Stomach (tissue), 8 donors: ENCODE measurements at regions not wholly inside any gene's neighbourhood (a gene's known extent, or its start where the extent isn't known, plus 50 kb on each side); places are given as distances from the start of the nearest gene placed in this dataset.

Experiments used
- DNase-seq, 2 donors: peaks; one replicate each; pipeline versions ENCODE4 v3.0.0 to v3.0.0-alpha.2; 2013 to 2019
- H3K27ac ChIP-seq, 5 donors: fragments of 200-600 bp in 4 of 5; sonication (generic) in 4 of 5; one replicate each; pipeline ENCODE4 v1.5.1; 2013 to 2019; ENCODE audit warnings: mild to moderate bottlenecking in 1 of 5, moderate library complexity in 1 of 5
- H3K27me3 ChIP-seq, 3 donors: fragments of 200-600 bp; sonication (generic); one replicate each; pipeline ENCODE4 v1.5.1; 2017 to 2019; ENCODE audit warnings: mixed run types in 1 of 3
- H3K36me3 ChIP-seq, 4 donors: fragments of 200-600 bp; sonication (generic); 1 replicate in 3 of 4; 2 replicates in 1 of 4; pipeline ENCODE4 v1.5.1; 2016 to 2019
- H3K4me1 ChIP-seq, 4 donors: fragments of 200-600 bp; sonication (generic); one replicate each; pipeline ENCODE4 v1.5.1; 2016 to 2019
- H3K4me3 ChIP-seq, 4 donors: fragments of 200-600 bp; sonication (generic) in 3 of 4; one replicate each; pipeline ENCODE4 v1.5.1; 2016 to 2019; ENCODE audit warnings: mild to moderate bottlenecking in 1 of 4
- H3K9me3 ChIP-seq, 4 donors: fragments of 200-600 bp; sonication (generic); one replicate each; pipeline ENCODE4 v1.5.1; 2016 to 2019
- EP300 ChIP-seq: sonication (generic); formaldehyde crosslinking; IDR thresholded peaks from one replicate; pipeline ENCODE4 v1.6.1; 2017; ENCODE audit warnings: antibody characterized with exemption
- POLR2A ChIP-seq, 4 donors: fragments of 450-650 bp; IDR thresholded peaks; one replicate each; pipeline ENCODE4 v1.6.1; 2016; ENCODE audit warnings: antibody characterized with exemption in 4 of 4, control low read depth in 2 of 4, mild to moderate bottlenecking in 1 of 4, moderate library complexity in 1 of 4
- POLR2AphosphoS5 ChIP-seq, 3 donors: sonication (generic); formaldehyde crosslinking; IDR thresholded peaks; one replicate each; pipeline ENCODE4 v1.6.1; 2016; ENCODE audit warnings: antibody characterized with exemption in 3 of 3
- WGBS, 5 donors: extraction: QIAGEN DNeasy Blood & Tissue Kit in 3 of 5; methylation state at CpG; one replicate each; pipeline versions ENCODE4 v1.1.5 to v1.1.7; 2013 to 2018; 5-methylcytosine and 5-hydroxymethylcytosine counted together
- intact Hi-C: fragments of 100-400 bp; cut with DNase I; formaldehyde crosslinking; loops from one replicate; pipeline ENCODE4 v1.15.1; 2023; ENCODE audit warnings: low total_unique reads
- TF ChIP-seq, protein P1 (sequence below), 7 experiments: fragments of 450-650 bp in 4 of 7; fragments of 200-600 bp in 3 of 7; sonication (generic) in 3 of 7; IDR thresholded peaks; one replicate each; pipeline ENCODE4 v1.5.1; 2016 to 2019; ENCODE audit warnings: antibody characterized with exemption in 7 of 7, control low read depth in 2 of 7, mild to moderate bottlenecking in 1 of 7
- donor health status: healthy with polysubstance abuse.
- donor health status: Bipolar disorder and iron deficiency.
- donor health status: healthy.

DNA sequence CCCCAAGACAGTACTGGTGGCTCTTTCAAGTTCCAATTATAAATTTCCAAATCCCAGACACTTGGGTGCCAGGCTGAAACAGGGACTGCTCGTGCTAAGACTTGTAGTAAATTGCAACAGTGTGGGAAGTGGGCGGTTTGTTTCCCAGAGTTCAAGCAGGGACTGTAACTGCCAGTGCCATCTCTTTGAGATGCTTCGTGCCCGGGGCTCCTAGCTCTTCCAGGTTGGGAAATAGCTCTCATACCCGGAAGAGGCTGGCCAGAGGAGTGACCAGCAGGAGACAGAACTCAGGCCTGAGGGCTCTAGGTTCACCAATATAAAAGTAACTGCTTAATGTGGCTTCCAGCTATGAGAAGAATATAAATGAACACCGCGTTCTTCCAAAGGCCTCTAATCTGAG, 54.0 kb upstream of the NEO1 start:
- Histone ChIP-seq H3K9me3 (no peaks in the 10 kb centered on the region), H3K27me3 (no peaks in the 10 kb centered on the region), H3K4me1 (peaks cover 0 to 23% (median 7%) of the 10 kb centered on the region in 4 donors), H3K27ac (no peak overlapping the region), H3K36me3 (no peaks in the 10 kb centered on the region), H3K4me3 (no peak overlapping the region)
- no peak for DNase-seq
- intact Hi-C loops: no loop called here
- TF ChIP-seq, protein P1, sequence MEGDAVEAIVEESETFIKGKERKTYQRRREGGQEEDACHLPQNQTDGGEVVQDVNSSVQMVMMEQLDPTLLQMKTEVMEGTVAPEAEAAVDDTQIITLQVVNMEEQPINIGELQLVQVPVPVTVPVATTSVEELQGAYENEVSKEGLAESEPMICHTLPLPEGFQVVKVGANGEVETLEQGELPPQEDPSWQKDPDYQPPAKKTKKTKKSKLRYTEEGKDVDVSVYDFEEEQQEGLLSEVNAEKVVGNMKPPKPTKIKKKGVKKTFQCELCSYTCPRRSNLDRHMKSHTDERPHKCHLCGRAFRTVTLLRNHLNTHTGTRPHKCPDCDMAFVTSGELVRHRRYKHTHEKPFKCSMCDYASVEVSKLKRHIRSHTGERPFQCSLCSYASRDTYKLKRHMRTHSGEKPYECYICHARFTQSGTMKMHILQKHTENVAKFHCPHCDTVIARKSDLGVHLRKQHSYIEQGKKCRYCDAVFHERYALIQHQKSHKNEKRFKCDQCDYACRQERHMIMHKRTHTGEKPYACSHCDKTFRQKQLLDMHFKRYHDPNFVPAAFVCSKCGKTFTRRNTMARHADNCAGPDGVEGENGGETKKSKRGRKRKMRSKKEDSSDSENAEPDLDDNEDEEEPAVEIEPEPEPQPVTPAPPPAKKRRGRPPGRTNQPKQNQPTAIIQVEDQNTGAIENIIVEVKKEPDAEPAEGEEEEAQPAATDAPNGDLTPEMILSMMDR (IDR thresholded peaks at IDR 0.05): no peak
- TF ChIP-seq EP300: no peak
- 54 to 70% (median 69%) methylated on average over 7 of the region's 7 CpGs for WGBS, 5 donors

DNA sequence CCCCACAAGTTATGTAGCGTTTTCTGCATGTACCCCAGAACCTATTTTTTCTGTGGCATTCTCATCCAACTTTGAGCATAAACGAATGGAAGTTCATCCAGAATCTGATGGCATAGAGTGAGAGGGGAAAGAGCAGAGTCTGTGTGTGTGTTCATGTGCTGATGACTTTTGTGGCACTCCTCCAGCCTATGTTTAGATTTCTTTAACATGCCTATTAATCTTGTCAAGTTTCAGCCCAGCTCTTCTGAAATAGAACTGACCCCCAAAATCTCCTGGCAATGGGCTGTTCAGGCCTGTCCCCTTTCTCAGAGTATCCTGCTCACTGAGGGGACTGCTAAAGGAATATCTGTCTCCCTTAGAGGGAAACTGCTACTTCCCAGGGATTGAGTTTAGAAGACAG, 56.4 kb upstream of the NEO1 start:
- Histone ChIP-seq H3K27me3 (no peaks in the 10 kb centered on the region), H3K4me1 (peaks cover 0 to 28% (median 11%) of the 10 kb centered on the region in 4 donors), H3K27ac (no peak overlapping the region), H3K9me3 (no peaks in the 10 kb centered on the region), H3K4me3 (no peak overlapping the region), H3K36me3 (no peaks in the 10 kb centered on the region)
- no peak for TF ChIP-seq EP300
- TF ChIP-seq POLR2AphosphoS5 (IDR thresholded peaks at IDR 0.05): no peak
- TF ChIP-seq POLR2A (IDR thresholded peaks at IDR 0.05): no peak
- TF ChIP-seq, protein P1 (IDR thresholded peaks at IDR 0.05): no peak
- intact Hi-C loops: no loop called here
- 56 to 89% (median 75%) methylated on average over 2 of the region's 2 CpGs for WGBS, 5 donors
- peak in 1 of 2 donors; percentile 67 for DNase-seq

DNA sequence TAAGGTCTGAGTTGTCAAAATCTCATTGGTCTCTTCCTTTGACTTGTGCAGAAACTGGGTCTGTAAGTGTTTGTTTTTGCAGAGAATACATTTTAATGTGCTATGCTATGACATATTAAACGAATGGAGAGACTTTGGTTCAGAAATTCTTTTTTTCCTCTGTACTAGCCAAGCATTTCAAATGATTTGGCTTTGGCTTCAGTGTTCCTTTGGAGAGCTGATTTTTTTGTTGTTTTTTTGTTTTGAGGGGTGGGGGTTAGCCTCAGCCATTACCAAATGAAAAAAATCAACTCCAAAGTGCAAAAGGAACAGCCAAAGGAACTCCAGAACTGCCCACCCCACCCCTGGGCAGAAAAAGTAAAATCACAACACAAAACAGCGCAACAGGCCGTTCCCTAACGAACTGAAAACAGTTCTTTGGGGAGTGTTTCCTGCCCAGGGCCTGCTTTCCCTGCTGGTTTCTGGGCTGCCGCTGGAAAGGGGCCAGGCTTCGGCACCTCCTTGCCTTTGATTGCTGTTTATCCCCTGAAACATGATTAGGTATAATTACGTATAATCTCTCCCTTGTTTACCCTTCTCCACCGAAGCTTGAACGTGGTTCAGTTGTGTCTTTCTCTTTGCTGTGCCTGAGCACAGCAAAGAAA, 57.6 kb upstream of the NEO1 start:
- Histone ChIP-seq H3K4me1 (peaks cover 0 to 28% (median 8%) of the 10 kb centered on the region in 4 donors), H3K27me3 (no peaks in the 10 kb centered on the region), H3K27ac (peak overlapping the region in 3 of 5 donors; percentile 14 to 52 (median 39)), H3K4me3 (peak overlapping the region in 2 of 4 donors; percentile 0 to 23), H3K9me3 (no peaks in the 10 kb centered on the region), H3K36me3 (no peaks in the 10 kb centered on the region)
- WGBS, 5 donors: 16 to 42% (median 18%) methylated on average over 9 of the region's 9 CpGs
- DNase-seq: peak; percentile 57 to 66
- TF ChIP-seq POLR2A (IDR thresholded peaks at IDR 0.05) (no peak), POLR2AphosphoS5 (IDR thresholded peaks at IDR 0.05) (no peak), EP300 (no peak)
- TF ChIP-seq, protein P1 (IDR thresholded peaks at IDR 0.05): no peak
- intact Hi-C loops: no loop called here

DNA sequence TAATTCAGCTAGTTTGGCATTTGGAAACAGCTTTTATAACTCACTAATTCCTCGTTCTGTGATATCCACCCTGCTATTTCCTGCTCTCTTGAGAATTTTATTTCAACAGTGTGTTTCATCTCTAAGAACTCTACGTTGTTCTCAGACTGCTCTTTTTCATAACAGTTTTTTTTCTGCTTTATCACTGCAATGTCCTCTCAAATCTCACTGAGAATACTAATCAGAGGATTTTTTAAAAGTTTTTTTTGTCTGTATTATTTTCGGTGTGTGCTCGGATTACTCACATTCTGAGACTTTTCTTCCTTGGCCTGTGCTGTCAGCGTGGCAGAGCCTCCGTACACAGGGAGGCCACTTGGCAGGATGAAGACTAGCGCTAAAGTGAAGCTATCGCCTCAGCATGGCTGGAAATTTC, 59.4 kb upstream of the NEO1 start:
- 61 to 81% (median 80%) methylated on average over 8 of the region's 8 CpGs for WGBS, 5 donors
- no peak overlapping the region for H3K4me3 ChIP-seq
- H3K27ac ChIP-seq: peak overlapping the region in 3 of 5 donors; percentile 38 to 67 (median 53)
- no peaks in the 10 kb centered on the region for H3K36me3 ChIP-seq
- no peaks in the 10 kb centered on the region for H3K27me3 ChIP-seq
- TF ChIP-seq POLR2A (IDR thresholded peaks at IDR 0.05): no peak
- DNase-seq: peak in 1 of 2 donors; percentile 32
- H3K9me3 ChIP-seq: no peaks in the 10 kb centered on the region
- H3K4me1 ChIP-seq: peaks cover 0 to 19% (median 8%) of the 10 kb centered on the region in 4 donors
- intact Hi-C loops: no loop called here

DNA sequence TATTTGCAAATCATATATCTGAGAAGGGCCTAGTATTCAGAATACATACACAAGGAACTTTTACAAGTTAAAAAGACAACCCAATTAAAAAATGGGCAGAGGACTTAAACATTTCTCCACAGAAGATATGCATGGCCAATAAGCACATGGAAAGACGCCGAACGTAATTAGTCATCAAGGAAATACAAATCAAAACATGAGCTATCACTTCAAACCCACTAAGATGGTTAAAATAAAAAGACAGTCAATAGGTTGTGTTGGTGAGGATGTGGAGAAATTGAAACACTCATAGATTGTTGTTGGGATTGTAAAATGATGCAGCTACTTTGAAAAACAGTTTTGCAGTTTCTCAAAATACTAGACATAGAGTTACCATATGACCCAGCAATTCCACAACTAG, 61.2 kb upstream of the NEO1 start:
- Histone ChIP-seq H3K27ac (no peak overlapping the region), H3K4me1 (peaks cover 0 to 19% (median 8%) of the 10 kb centered on the region in 4 donors), H3K36me3 (no peaks in the 10 kb centered on the region), H3K9me3 (no peaks in the 10 kb centered on the region), H3K4me3 (no peak overlapping the region), H3K27me3 (no peaks in the 10 kb centered on the region)
- 87 to 97% (median 89%) methylated on average over 3 of the region's 3 CpGs for WGBS, 5 donors
- no peak for DNase-seq
- intact Hi-C loops: no loop called here
- no peak for TF ChIP-seq POLR2A (IDR thresholded peaks at IDR 0.05)
- TF ChIP-seq EP300: no peak
- TF ChIP-seq POLR2AphosphoS5 (IDR thresholded peaks at IDR 0.05): no peak
